K562 (cell line): ENCODE measurements at regions not wholly inside any gene's neighbourhood (a gene's known extent, or its start where the extent isn't known, plus 50 kb on each side); places are given as distances from the start of the nearest gene placed in this dataset.

Experiments used
- ATAC-seq: fragments of 200-7000 bp; cut with Tn5 transposase; 3 replicates; pipeline ENCODE4 v1.9.1; 2020; ENCODE audit warnings: moderate library complexity
- BruUV-seq: library from RNA; stranded (reverse); fragments of 400-500 nt; replicated peaks from 2 replicates; lab custom pipeline; 2021; lab: Mats Ljungman, UMichigan
- CTCF ChIA-PET: fragments of 300-600 bp; formaldehyde crosslinking; extraction: SDS; loops from one replicate; lab custom pipeline; 2021; ENCODE audit warnings: low intra/inter-chr PET ratio; lab: Yijun Ruan, JAX
- POLR2A ChIA-PET: fragments of 300-600, 350-650 bp; sonication (Branson Sonifier 250); formaldehyde crosslinking; extraction: SDS; loops from one replicate; lab custom pipeline; 2021; ENCODE audit warnings: antibody characterized with exemption, inconsistent platforms; lab: Yijun Ruan, JAX
- DNase-seq, 4 experiments: peaks; one replicate each; pipeline versions ENCODE4 v3.0.0 to v3.0.0-alpha.2; 2011 to 2018; ENCODE audit warnings: low spot score in 3 of 4, mixed read lengths in 3 of 4; ENCODE audit errors: extremely low read depth in 1 of 4
- FAIRE-seq: peaks from 2 replicates; lab custom pipeline; 2011; peaks lifted over from hg19 to GRCh38; lab: Jason Lieb, UNC
- H2AFZ ChIP-seq: 2 replicates; pipeline ENCODE4 v1.6.0; 2011; ENCODE audit warnings: low read depth, low read length, control low read depth, inconsistent platforms
- H3K27ac ChIP-seq: fragments of 200-600 bp; 3 replicates; pipeline ENCODE4 v1.8.0; 2011; ENCODE audit warnings: low read depth, mild to moderate bottlenecking, control low read depth, inconsistent platforms, low read length, moderate library complexity, mixed read lengths; ENCODE audit errors: extremely low read depth
- H3K27me3 ChIP-seq, 2 experiments: fragments of 300-600 bp in 1 of 2; 2 replicates in 1 of 2; 3 replicates in 1 of 2; pipeline versions ENCODE4 v1.6.0 to v1.8.0; 2011; ENCODE audit warnings: inconsistent platforms in 2 of 2, low read length in 2 of 2, mild to moderate bottlenecking in 1 of 2, mixed read lengths in 1 of 2, moderate library complexity in 1 of 2; ENCODE audit not compliant: control insufficient read depth in 2 of 2, insufficient read depth in 2 of 2
- H3K36me3 ChIP-seq: fragments of 300-600 bp; 3 replicates; pipeline ENCODE4 v1.8.0; 2011; ENCODE audit warnings: mild to moderate bottlenecking, low read length, inconsistent platforms; ENCODE audit not compliant: control insufficient read depth, insufficient read depth
- H3K4me1 ChIP-seq, 2 experiments: fragments of 200-600 bp in 1 of 2; replicated peaks in 1 of 2; 2 replicates in 1 of 2; 3 replicates in 1 of 2; pipeline versions ENCODE4 v1.5.1 to v1.8.0; 2011; ENCODE audit warnings: inconsistent platforms in 2 of 2, low read length in 2 of 2, mild to moderate bottlenecking in 1 of 2, mixed read lengths in 1 of 2, moderate library complexity in 1 of 2; ENCODE audit not compliant: control insufficient read depth in 2 of 2, insufficient read depth in 2 of 2
- H3K4me2 ChIP-seq: 2 replicates; pipeline ENCODE4 v1.6.1; 2011; ENCODE audit warnings: low read length, control low read depth, inconsistent platforms, mixed read lengths; ENCODE audit not compliant: insufficient read depth
- H3K4me3 ChIP-seq: fragments of 200-600 bp; sonication (generic), shearing (Covaris generic); 2 replicates; pipeline ENCODE4 v1.5.1; 2016; ENCODE audit warnings: control low read depth, inconsistent platforms
- H3K79me2 ChIP-seq: fragments of 200-600 bp; 3 replicates; pipeline ENCODE4 v1.8.0; 2011; ENCODE audit warnings: low read length, inconsistent platforms; ENCODE audit not compliant: control insufficient read depth, insufficient read depth
- H3K9ac ChIP-seq, 2 experiments: 2 replicates each; pipeline versions ENCODE4 v1.6.0 to v1.6.1; 2011; ENCODE audit warnings: low read depth in 2 of 2, low read length in 2 of 2, control low read depth in 1 of 2, inconsistent platforms in 1 of 2, mild to moderate bottlenecking in 1 of 2, mixed read lengths in 1 of 2; ENCODE audit not compliant: insufficient read depth in 1 of 2
- H3K9me1 ChIP-seq: one replicate; pipeline ENCODE4 v1.6.0; 2011; ENCODE audit warnings: inconsistent platforms, mild to moderate bottlenecking, low read length, moderate library complexity; ENCODE audit not compliant: control insufficient read depth, insufficient read depth
- H3K9me3 ChIP-seq: replicated peaks from 2 replicates; pipeline ENCODE4 v1.5.1; 2011; ENCODE audit warnings: low read depth, low read length, inconsistent platforms; ENCODE audit not compliant: control insufficient read depth, insufficient read depth
- H4K20me1 ChIP-seq: replicated peaks from 2 replicates; pipeline ENCODE4 v1.6.1; 2011; ENCODE audit warnings: low read length, inconsistent platforms, mixed read lengths; ENCODE audit not compliant: control insufficient read depth, insufficient read depth
- CXXC5 ChIP-seq: fragments of 250-450 bp; sonication (Bioruptor Pico); IDR thresholded peaks from 2 replicates; pipeline ENCODE4 v1.8.0; 2022; ENCODE audit warnings: inconsistent platforms, mild to moderate bottlenecking, moderate library complexity
- IRF9 ChIP-seq: fragments of 450-650 bp; IDR thresholded peaks from 2 replicates; pipeline ENCODE4 v1.6.1; 2016; ENCODE audit warnings: missing biosample characterization, missing genetic modification characterization
- RHOXF2B ChIP-seq: fragments of 250-450 bp; sonication (Bioruptor Pico); conservative IDR thresholded peaks from 2 replicates; pipeline ENCODE4 v1.5.1; 2021
- WGBS: fragments of 100-300 bp; shearing (Covaris generic); methylation state at CpG from one replicate; pipeline ENCODE4 v1.1.6; 2016; ENCODE audit warnings: low coverage, mixed read lengths; ENCODE audit not compliant: insufficient coverage; ENCODE audit errors: missing lambda C conversion rate; 5-methylcytosine and 5-hydroxymethylcytosine counted together
- in situ Hi-C: fragments of 300-500 bp; cut with MboI; formaldehyde crosslinking; loops from 4 replicates; pipeline ENCODE4 v1.15.0; 2018; ENCODE audit warnings: inconsistent platforms, mixed read lengths
- intact Hi-C: fragments of 100-400 bp; cut with micrococcal nuclease; formaldehyde crosslinking; loops from 2 replicates; pipeline ENCODE4 v1.14.2; 2022

GRCh38 chr1:11428789-11429188, 50.2 kb upstream of the DISP3 start:
- WGBS = 1% methylated on average over 13 of the region's 13 CpGs
- no peak overlapping the region for H3K4me2 ChIP-seq
- ChIA-PET CTCF (no interaction called here), POLR2A (interaction anchor here (0.7 to 1.4 kb wide), 2 partner anchors 16 to 23 kb away, joined by 4 to 6 read pairs; no protein-coding TSS in a partner anchor)
- no peaks in the 10 kb centered on the region for H3K9me3 ChIP-seq
- DNase-seq = no peak
- peaks cover 32 to 64% of the 10 kb centered on the region in 2 experiments for H3K27me3 ChIP-seq
- ATAC-seq = no peak
- H4K20me1 ChIP-seq = 0 out of 2 replicates have a peak, but pooled peaks cover 10% of the 10 kb centered on the region
- in situ Hi-C loops (no loop called here), intact Hi-C loops (no loop called here)
- H3K9ac ChIP-seq = no peak overlapping the region
- H3K4me3 ChIP-seq = no peak overlapping the region
- H3K79me2 ChIP-seq = no peaks in the 10 kb centered on the region
- no peak overlapping the region for H2AFZ ChIP-seq
- H3K27ac ChIP-seq = no peak overlapping the region
- no peaks in the 10 kb centered on the region for H3K9me1 ChIP-seq
- no peaks in the 10 kb centered on the region for H3K36me3 ChIP-seq
- no peak for TF ChIP-seq CXXC5 (CRISPR knock-in tag)
- TF ChIP-seq IRF9 = no peak
- no peak for TF ChIP-seq RHOXF2B
- H3K4me1 ChIP-seq = no peaks in the 10 kb centered on the region
- BruUV-seq = no TSS peak
- FAIRE-seq = no peak
